ENCODE measurements at regions not wholly inside any gene's neighbourhood (a gene's known extent, or its start where the extent isn't known, plus 50 kb on each side); places are given as distances from the start of the nearest gene placed in this dataset.

DNA sequence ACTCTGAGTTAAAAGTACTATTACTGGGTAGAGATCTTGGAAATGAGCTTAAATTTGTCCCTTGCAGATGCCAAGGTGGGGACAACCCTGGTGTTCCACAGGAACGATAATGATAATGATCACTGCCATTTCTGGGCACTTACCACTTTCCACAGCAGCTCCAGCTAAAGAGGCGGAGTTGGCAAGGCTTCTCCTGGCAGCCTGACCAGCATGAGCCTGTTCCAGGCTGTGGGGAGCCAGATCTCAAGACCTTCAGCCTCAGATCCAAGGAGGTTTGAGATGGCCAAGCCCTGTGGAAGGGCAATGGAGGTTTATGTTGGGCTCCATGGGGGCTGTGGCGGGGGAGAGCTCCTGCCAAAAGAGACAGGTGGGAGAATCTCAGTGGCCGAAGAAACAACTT lies 244.9 kb upstream of the MVB12B start:
- Mint-ChIP-seq H3K27me3 (peaks cover 58% of the 10 kb centered on the region), H3K4me3 (no peak overlapping the region), H3K27ac (no peak overlapping the region), H3K9me3 (no peaks in the 10 kb centered on the region), H3K4me1 (ENCODE audit: low read depth) (peaks cover 11% of the 10 kb centered on the region), H3K36me3 (ENCODE audit: low read depth) (no peaks in the 10 kb centered on the region)
- CTCF ChIA-PET: no interaction called here
- Histone ChIP-seq H3K9me3 (ENCODE audit: control insufficient read depth in 1 of 2, insufficient read depth in 1 of 2, low read length in 2 of 2) (peaks cover 0 to 4% of the 10 kb centered on the region in 2 experiments), H3K27ac (ENCODE audit: low read depth in 1 of 2, low read length in 2 of 2) (no peak overlapping the region), H3K36me3 (ENCODE audit: insufficient read depth, low read length) (no peaks in the 10 kb centered on the region), H3K27me3 (ENCODE audit: control insufficient read depth in 1 of 2, insufficient read depth in 2 of 2, low read length in 2 of 2) (peaks cover 6 to 11% of the 10 kb centered on the region in 2 experiments), H3K4me1 (ENCODE audit: insufficient read depth, low read length) (peaks cover 10% of the 10 kb centered on the region), H3K4me3 (ENCODE audit: low read length) (no peak overlapping the region)
- DNase-seq (no peak), ATAC-seq (ENCODE audit: poor library complexity) (no peak)
- intact Hi-C loops (cut with DNase I, micrococcal nuclease): no loop called here
- POLR2A ChIA-PET: no interaction called here
- no peak for TF ChIP-seq CTCF (IDR thresholded peaks at IDR 0.05)

DNA sequence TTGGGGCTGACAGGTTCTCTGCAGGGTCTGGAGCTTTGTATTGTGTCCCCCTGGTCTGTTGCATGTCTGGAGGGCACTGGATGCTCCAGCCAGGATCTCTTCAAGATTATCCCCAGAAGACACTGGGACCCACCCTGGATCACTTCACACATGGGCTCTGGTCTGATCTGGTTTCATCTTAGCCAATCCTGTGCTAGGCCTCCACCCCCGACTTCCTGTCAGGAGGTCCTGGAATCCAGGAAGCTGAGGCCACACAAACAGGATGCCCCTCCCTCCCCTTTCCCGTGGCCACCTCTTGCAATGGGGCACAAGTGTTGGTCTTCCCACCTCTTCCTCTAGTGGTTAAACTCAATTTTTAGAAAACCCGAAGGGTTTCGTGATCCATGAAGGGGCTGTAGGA lies 242.6 kb upstream of the MVB12B start:
- Mint-ChIP-seq H3K27ac (no peak overlapping the region), H3K27me3 (peaks cover 50% of the 10 kb centered on the region), H3K36me3 (ENCODE audit: low read depth) (no peaks in the 10 kb centered on the region), H3K9me3 (no peaks in the 10 kb centered on the region), H3K4me3 (no peak overlapping the region), H3K4me1 (ENCODE audit: low read depth) (peaks cover 11% of the 10 kb centered on the region)
- Histone ChIP-seq H3K4me3 (ENCODE audit: low read length) (no peak overlapping the region), H3K4me1 (ENCODE audit: insufficient read depth, low read length) (peaks cover 10% of the 10 kb centered on the region), H3K27ac (ENCODE audit: low read depth in 1 of 2, low read length in 2 of 2) (no peak overlapping the region), H3K36me3 (ENCODE audit: insufficient read depth, low read length) (no peaks in the 10 kb centered on the region), H3K9me3 (ENCODE audit: control insufficient read depth in 1 of 2, insufficient read depth in 1 of 2, low read length in 2 of 2) (peaks cover 0 to 4% of the 10 kb centered on the region in 2 experiments), H3K27me3 (ENCODE audit: control insufficient read depth in 1 of 2, insufficient read depth in 2 of 2, low read length in 2 of 2) (peaks cover 6 to 11% of the 10 kb centered on the region in 2 experiments)
- ChIA-PET CTCF (no interaction called here), POLR2A (no interaction called here)
- ATAC-seq (ENCODE audit: poor library complexity): no peak
- intact Hi-C loops (cut with DNase I, micrococcal nuclease): no loop called here
- TF ChIP-seq CTCF (IDR thresholded peaks at IDR 0.05): no peak
- no peak for DNase-seq

DNA sequence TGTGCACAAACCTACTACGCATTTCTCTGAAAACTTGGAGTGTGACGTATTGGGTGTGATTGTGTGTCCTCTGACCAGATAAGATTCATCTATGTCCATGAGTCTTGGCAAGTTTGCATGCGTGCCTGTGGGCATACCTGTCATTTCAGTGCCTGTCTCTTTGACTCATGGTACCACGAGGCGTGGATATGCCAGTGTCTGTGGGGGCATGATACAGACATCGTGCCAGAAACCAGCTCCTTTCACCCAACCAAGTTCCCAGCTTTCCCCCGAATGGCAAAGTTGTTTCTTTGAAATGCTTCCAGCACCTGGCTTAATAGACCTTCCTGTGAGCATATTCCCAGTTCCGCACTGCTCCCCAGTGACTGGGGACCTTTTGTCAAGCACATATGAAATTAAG lies 241.9 kb upstream of the MVB12B start:
- POLR2A ChIA-PET: no interaction called here
- Histone ChIP-seq H3K27ac (ENCODE audit: low read depth in 1 of 2, low read length in 2 of 2) (no peak overlapping the region), H3K27me3 (ENCODE audit: control insufficient read depth in 1 of 2, insufficient read depth in 2 of 2, low read length in 2 of 2) (peaks cover 6 to 11% of the 10 kb centered on the region in 2 experiments), H3K4me1 (ENCODE audit: insufficient read depth, low read length) (peaks cover 10% of the 10 kb centered on the region), H3K4me3 (ENCODE audit: low read length) (no peak overlapping the region), H3K9me3 (ENCODE audit: control insufficient read depth in 1 of 2, insufficient read depth in 1 of 2, low read length in 2 of 2) (peaks cover 0 to 4% of the 10 kb centered on the region in 2 experiments), H3K36me3 (ENCODE audit: insufficient read depth, low read length) (no peaks in the 10 kb centered on the region)
- intact Hi-C loops (cut with DNase I, micrococcal nuclease): no loop called here
- H3K27ac Mint-ChIP-seq: no peak overlapping the region
- CTCF ChIA-PET: no interaction called here
- H3K9me3 Mint-ChIP-seq: no peaks in the 10 kb centered on the region
- ATAC-seq (ENCODE audit: poor library complexity) (no peak), DNase-seq (no peak)
- no peak overlapping the region for H3K4me3 Mint-ChIP-seq
- H3K27me3 Mint-ChIP-seq: peaks cover 44% of the 10 kb centered on the region
- no peaks in the 10 kb centered on the region for H3K36me3 Mint-ChIP-seq (ENCODE audit: low read depth)
- H3K4me1 Mint-ChIP-seq (ENCODE audit: low read depth): peaks cover 11% of the 10 kb centered on the region
- no peak for TF ChIP-seq CTCF (IDR thresholded peaks at IDR 0.05)
